Activated CD4-positive, alpha-beta T cell treated with anti-CD3 and anti-CD28 coated beads, Interleukin-2, amount 50 U/mL, for 48 hours (primary cell): ENCODE measurements at regions not wholly inside any gene's neighbourhood (a gene's known extent, or its start where the extent isn't known, plus 50 kb on each side); places are given as distances from the start of the nearest gene placed in this dataset.

Source experiments
- DNase-seq, 2 experiments: peaks; one replicate each; pipeline ENCODE4 v3.0.0-alpha.2; 2020

- DNase-seq: no peak
Observed at GRCh38 chr10:43702213-43702935, 53.7 kb upstream of the ZNF32 start.

- DNase-seq: no peak
Observed at GRCh38 chr10:43701295-43701694, 52.6 kb upstream of the ZNF32 start.

- no peak for DNase-seq
Observed at GRCh38 chr10:43700306-43700705, 51.6 kb upstream of the ZNF32 start.

- DNase-seq: no peak
Observed at GRCh38 chr10:43699516-43699915, 50.8 kb upstream of the ZNF32 start.
